HFFc6 (cell line): ENCODE measurements at regions not wholly inside any gene's neighbourhood (a gene's known extent, or its start where the extent isn't known, plus 50 kb on each side); places are given as distances from the start of the nearest gene placed in this dataset.

Experiments used
- DNase-seq: peaks from one replicate; pipeline ENCODE4 v3.0.0-alpha.2; 2018
- H3K27ac Mint-ChIP-seq: 2 replicates; pipeline ENCODE4 v1.8.0; 2020; ENCODE audit warnings: mild to moderate bottlenecking, mixed read lengths
- H3K27me3 Mint-ChIP-seq: 2 replicates; pipeline ENCODE4 v1.8.0; 2021; ENCODE audit warnings: mild to moderate bottlenecking, moderate library complexity, mixed read lengths; ENCODE audit not compliant: insufficient read depth
- H3K36me3 Mint-ChIP-seq: 2 replicates; pipeline ENCODE4 v1.8.0; 2021; ENCODE audit warnings: low read depth, mixed read lengths
- H3K4me1 Mint-ChIP-seq: 2 replicates; pipeline ENCODE4 v1.8.0; 2020; ENCODE audit warnings: low read depth, mixed read lengths
- H3K4me3 Mint-ChIP-seq: 2 replicates; pipeline ENCODE4 v1.8.0; 2020; ENCODE audit warnings: mild to moderate bottlenecking, moderate library complexity, mixed read lengths
- H3K9me3 Mint-ChIP-seq: 2 replicates; pipeline ENCODE4 v1.8.0; 2020; ENCODE audit warnings: mild to moderate bottlenecking, mixed read lengths
- CTCF ChIP-seq: fragments of 200-600 bp; sonication (generic); IDR thresholded peaks from 2 replicates; pipeline ENCODE4 v1.5.0; 2021; ENCODE audit warnings: antibody characterized with exemption, mild to moderate bottlenecking

- Mint-ChIP-seq H3K4me3 (no peak overlapping the region), H3K4me1 (peaks cover 88% of the 10 kb centered on the region), H3K36me3 (no peaks in the 10 kb centered on the region), H3K9me3 (no peaks in the 10 kb centered on the region), H3K27me3 (no peaks in the 10 kb centered on the region), H3K27ac (no peak overlapping the region)
- TF ChIP-seq CTCF, result no peak
- DNase-seq, result no peak
Observed at GRCh38 chr2:226121046-226121738, 678.4 kb downstream of the IRS1 start.

DNA sequence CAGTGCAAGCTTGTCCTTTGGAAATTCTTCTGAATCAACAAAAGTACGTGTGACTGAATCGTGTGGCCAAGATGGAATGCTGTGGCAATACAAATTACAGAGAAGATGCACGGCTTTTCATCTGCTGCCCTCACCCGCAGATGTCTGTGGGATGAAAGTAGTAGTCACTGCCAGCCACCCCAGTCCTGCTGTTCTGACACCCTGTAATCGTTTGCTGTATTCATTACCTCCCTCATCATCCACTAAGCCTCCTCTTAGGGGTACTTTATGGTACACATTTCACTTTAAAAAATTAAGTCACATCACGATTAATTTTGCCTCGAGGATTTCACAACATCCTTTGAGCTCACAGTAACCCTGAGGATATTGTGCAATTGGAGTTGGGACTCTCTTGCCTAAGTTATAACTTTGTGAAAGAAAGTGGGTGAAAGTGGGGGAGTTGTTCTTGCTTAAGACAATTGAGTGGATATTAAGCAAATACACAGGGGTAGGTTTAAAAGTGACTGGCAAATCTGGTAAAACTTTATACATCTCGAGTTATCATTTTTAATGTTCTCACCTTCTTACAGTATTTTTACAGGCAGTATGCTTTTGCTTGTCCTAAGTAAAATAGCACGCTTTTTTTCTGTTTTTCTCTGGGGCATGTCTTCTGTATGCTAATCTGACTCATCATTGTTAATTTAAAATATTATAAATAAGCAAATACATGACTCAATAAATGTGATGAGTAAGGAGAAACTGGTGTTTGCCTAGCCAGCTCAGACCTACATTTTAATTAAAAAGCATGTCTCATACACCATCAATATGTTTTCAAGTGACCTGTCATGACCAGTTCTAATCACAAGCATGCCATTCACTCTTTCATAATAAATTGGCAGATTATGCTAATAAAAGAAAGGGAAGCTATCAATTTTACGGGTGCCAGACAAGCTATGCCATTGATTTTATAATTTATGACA is 680.9 kb downstream of the IRS1 start:
- peak overlapping the region; percentile 95 for H3K27ac Mint-ChIP-seq
- H3K4me3 Mint-ChIP-seq, result peak overlapping the region; percentile 83
- H3K27me3 Mint-ChIP-seq, result no peaks in the 10 kb centered on the region

GRCh38 chr2:226117510-226118065 is 682.0 kb downstream of the IRS1 start:
- H3K9me3 Mint-ChIP-seq, result no peaks in the 10 kb centered on the region
- H3K27me3 Mint-ChIP-seq, result no peaks in the 10 kb centered on the region
- no peaks in the 10 kb centered on the region for H3K36me3 Mint-ChIP-seq
- H3K4me1 Mint-ChIP-seq, result peaks cover 79% of the 10 kb centered on the region
- H3K27ac Mint-ChIP-seq, result peak overlapping the region; percentile 95
- H3K4me3 Mint-ChIP-seq, result peak overlapping the region; percentile 83
- no peak for TF ChIP-seq CTCF
- DNase-seq, result peak; percentile 30

More for the DNA sequence above, 680.9 kb downstream of the IRS1 start:
- DNase-seq, result peak; percentile 85
- Mint-ChIP-seq H3K9me3 (no peaks in the 10 kb centered on the region), H3K4me1 (peaks cover 91% of the 10 kb centered on the region), H3K36me3 (no peaks in the 10 kb centered on the region)
- no peak for TF ChIP-seq CTCF

DNA sequence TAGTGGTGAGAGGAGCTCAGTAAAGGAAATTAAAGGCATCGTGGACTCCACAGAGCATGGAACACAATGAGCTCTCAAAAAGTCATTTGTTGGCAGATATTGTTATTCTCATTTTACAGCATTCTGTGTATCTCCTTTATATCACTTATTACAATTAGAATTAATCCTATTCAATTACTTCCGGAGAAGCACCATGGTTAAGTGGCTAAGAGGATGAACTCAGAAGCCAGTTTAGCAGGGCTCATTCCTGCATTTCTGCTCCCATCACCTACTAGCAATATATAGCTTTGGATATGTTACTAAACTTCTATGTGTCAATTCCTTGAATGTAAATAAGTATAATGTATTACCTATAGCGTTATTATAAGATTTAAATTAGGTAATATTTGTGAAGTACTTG is 683.3 kb downstream of the IRS1 start:
- H3K9me3 Mint-ChIP-seq, result no peaks in the 10 kb centered on the region
- no peaks in the 10 kb centered on the region for H3K27me3 Mint-ChIP-seq
- H3K4me1 Mint-ChIP-seq, result peaks cover 67% of the 10 kb centered on the region
- H3K27ac Mint-ChIP-seq, result peak overlapping the region; percentile 76
- H3K36me3 Mint-ChIP-seq, result no peaks in the 10 kb centered on the region
- TF ChIP-seq CTCF, result no peak
- DNase-seq, result no peak
- H3K4me3 Mint-ChIP-seq, result peak overlapping the region; percentile 52; the same call in 1 of the 2 replicates

DNA sequence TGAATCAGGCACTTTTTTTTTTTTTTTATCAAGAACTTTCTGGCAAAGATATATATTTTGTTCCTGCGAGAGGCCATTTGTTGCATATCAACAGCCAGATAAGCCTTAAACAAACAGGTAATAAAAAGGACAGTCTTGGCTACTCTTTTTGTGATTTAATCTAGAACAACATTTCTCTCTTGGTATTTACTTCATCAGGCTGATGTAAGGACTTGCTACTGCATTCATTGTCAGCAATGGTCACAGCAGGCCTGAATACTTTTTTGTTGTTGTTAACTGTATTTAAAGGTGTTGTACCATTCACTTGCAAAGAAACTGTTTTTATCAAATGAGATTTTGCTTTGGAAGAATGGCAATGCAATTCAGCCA is 683.8 kb downstream of the IRS1 start:
- Mint-ChIP-seq H3K27me3 (no peaks in the 10 kb centered on the region), H3K36me3 (no peaks in the 10 kb centered on the region), H3K4me3 (peak overlapping the region; percentile 52; the same call in 1 of the 2 replicates), H3K9me3 (no peaks in the 10 kb centered on the region), H3K4me1 (peaks cover 62% of the 10 kb centered on the region), H3K27ac (peak overlapping the region; percentile 76)
- no peak for TF ChIP-seq CTCF
- peak; percentile 48 for DNase-seq
